H1 (cell line): ENCODE measurements at regions not wholly inside any gene's neighbourhood (a gene's known extent, or its start where the extent isn't known, plus 50 kb on each side); places are given as distances from the start of the nearest gene placed in this dataset.

Experiments used
- BCL11A ChIP-seq, 2 experiments: IDR thresholded peaks; one replicate each; pipeline ENCODE4 v1.6.1; 2011; ENCODE audit warnings: low read depth in 2 of 2, low read length in 2 of 2, mild to moderate bottlenecking in 2 of 2
- KDM5A ChIP-seq: fragments of 200-600 bp; IDR thresholded peaks from 2 replicates; pipeline ENCODE4 v1.7.1; 2012; ENCODE audit warnings: mild to moderate bottlenecking, low read length, inconsistent platforms, mixed read lengths
- MAFK ChIP-seq: IDR thresholded peaks from 2 replicates; pipeline ENCODE4 v1.6.1; 2012; ENCODE audit warnings: low read depth, mild to moderate bottlenecking, improper control_type of control experiment, low read length
- MAX ChIP-seq: IDR thresholded peaks from 2 replicates; pipeline ENCODE4 v1.6.1; 2012; ENCODE audit warnings: inconsistent platforms
- RAD21 ChIP-seq, 2 experiments: IDR thresholded peaks in 1 of 2; conservative IDR thresholded peaks in 1 of 2; 2 replicates each; pipeline ENCODE4 v1.6.1; 2011; ENCODE audit warnings: low read depth in 2 of 2, low read length in 2 of 2, improper control_type of control experiment in 1 of 2, inconsistent platforms in 1 of 2, mild to moderate bottlenecking in 1 of 2, moderate library complexity in 1 of 2
- SIRT6 ChIP-seq: IDR thresholded peaks from one replicate; pipeline ENCODE4 v1.7.1; 2012; ENCODE audit warnings: low read length, inconsistent platforms

- TF ChIP-seq BCL11A (IDR thresholded peaks at IDR 0.05; ENCODE audit: low read depth in 2 of 2, low read length in 2 of 2), result no peak
- TF ChIP-seq KDM5A, result no peak
- TF ChIP-seq MAFK, result no peak
- no peak for TF ChIP-seq RAD21 (IDR thresholded peaks at IDR 0.05 in 1 of 2, conservative IDR thresholded peaks at IDR 0.05 in 1 of 2; ENCODE audit: low read depth in 2 of 2, low read length in 2 of 2)
- TF ChIP-seq SIRT6, result no peak
- no peak for TF ChIP-seq MAX
Observed at GRCh38 chr3:11949351-11949750, 54.8 kb upstream of the SYN2 start (continued).
